Hepatocyte (in vitro differentiated cells): ENCODE measurements at regions not wholly inside any gene's neighbourhood (a gene's known extent, or its start where the extent isn't known, plus 50 kb on each side); places are given as distances from the start of the nearest gene placed in this dataset.

Experiments used
- DNase-seq: peaks from one replicate; pipeline ENCODE4 v3.0.0-alpha.2; 2016; ENCODE audit warnings: low spot score
- H2AFZ ChIP-seq: fragments of 200-600 bp; sonication (generic); 2 replicates; pipeline ENCODE4 v1.6.0; 2016; ENCODE audit warnings: antibody characterized with exemption, mild to moderate bottlenecking
- H3K27ac ChIP-seq: fragments of 200-600 bp; sonication (generic); 2 replicates; pipeline ENCODE4 v1.5.1; 2016; ENCODE audit warnings: mild to moderate bottlenecking
- H3K27me3 ChIP-seq: fragments of 200-600 bp; sonication (generic); 2 replicates; pipeline ENCODE4 v1.6.1; 2016
- H3K36me3 ChIP-seq: fragments of 200-600 bp; sonication (generic); replicated peaks from 2 replicates; pipeline ENCODE4 v1.5.1; 2016; ENCODE audit warnings: low read depth; ENCODE audit not compliant: insufficient read depth
- H3K4me1 ChIP-seq: fragments of 200-600 bp; sonication (generic); 2 replicates; pipeline ENCODE4 v1.5.1; 2016; ENCODE audit warnings: mild to moderate bottlenecking, moderate library complexity; ENCODE audit not compliant: insufficient read depth
- H3K4me2 ChIP-seq: fragments of 200-600 bp; sonication (generic); 2 replicates; pipeline ENCODE4 v1.6.0; 2016
- H3K4me3 ChIP-seq: fragments of 200-600 bp; sonication (generic); 2 replicates; pipeline ENCODE4 v1.5.1; 2016; ENCODE audit warnings: mild to moderate bottlenecking
- H3K79me2 ChIP-seq: fragments of 200-600 bp; sonication (generic); 2 replicates; pipeline ENCODE4 v1.6.0; 2017; ENCODE audit warnings: mild to moderate bottlenecking
- H3K9me2 ChIP-seq: fragments of 200-600 bp; sonication (generic); replicated peaks from 2 replicates; pipeline ENCODE4 v1.6.0; 2017; ENCODE audit warnings: mild to moderate bottlenecking; ENCODE audit not compliant: insufficient read depth
- H3K9me3 ChIP-seq: fragments of 200-600 bp; sonication (generic); 2 replicates; pipeline ENCODE4 v1.5.1; 2016; ENCODE audit warnings: low read depth, mild to moderate bottlenecking
- H4K20me1 ChIP-seq: fragments of 200-600 bp; sonication (generic); 2 replicates; pipeline ENCODE4 v1.6.0; 2016; ENCODE audit warnings: mild to moderate bottlenecking; ENCODE audit not compliant: insufficient read depth, poor library complexity, severe bottlenecking
- EZH2 ChIP-seq: fragments of 200-600 bp; sonication (generic); IDR thresholded peaks from 2 replicates; pipeline ENCODE4 v1.6.1; 2016; ENCODE audit warnings: antibody characterized with exemption, mild to moderate bottlenecking, borderline replicate concordance
- EZH2phosphoT487 ChIP-seq: fragments of 200-600 bp; sonication (generic); IDR thresholded peaks from one replicate; pipeline ENCODE4 v1.6.1; 2018; ENCODE audit warnings: antibody characterized with exemption, mild to moderate bottlenecking, low read depth, moderate library complexity; ENCODE audit not compliant: unreplicated experiment, severe bottlenecking
- WGBS: methylation state at CpG from one replicate; pipeline ENCODE4 v1.1.6; 2016; ENCODE audit warnings: low lambda C conversion rate; ENCODE audit errors: missing lambda C conversion rate; 5-methylcytosine and 5-hydroxymethylcytosine counted together
- TF ChIP-seq, protein P1 (sequence below): fragments of 200-600 bp; sonication (generic); IDR thresholded peaks from 2 replicates; pipeline ENCODE4 v1.5.1; 2016; ENCODE audit warnings: antibody characterized with exemption, mild to moderate bottlenecking; ENCODE audit not compliant: poor library complexity

- Histone ChIP-seq H3K27ac (no peak overlapping the region), H3K36me3 (no peaks in the 10 kb centered on the region), H3K27me3 (peaks cover 5% of the 10 kb centered on the region), H3K79me2 (no peaks in the 10 kb centered on the region), H3K4me1 (no peaks in the 10 kb centered on the region), H4K20me1 (no peaks in the 10 kb centered on the region), H3K4me3 (no peak overlapping the region), H3K4me2 (no peak overlapping the region), H2AFZ (no peak overlapping the region), H3K9me3 (no peaks in the 10 kb centered on the region), H3K9me2 (no peaks in the 10 kb centered on the region)
- 78% methylated on average over 2 of the region's 2 CpGs for WGBS
- TF ChIP-seq, protein P1, sequence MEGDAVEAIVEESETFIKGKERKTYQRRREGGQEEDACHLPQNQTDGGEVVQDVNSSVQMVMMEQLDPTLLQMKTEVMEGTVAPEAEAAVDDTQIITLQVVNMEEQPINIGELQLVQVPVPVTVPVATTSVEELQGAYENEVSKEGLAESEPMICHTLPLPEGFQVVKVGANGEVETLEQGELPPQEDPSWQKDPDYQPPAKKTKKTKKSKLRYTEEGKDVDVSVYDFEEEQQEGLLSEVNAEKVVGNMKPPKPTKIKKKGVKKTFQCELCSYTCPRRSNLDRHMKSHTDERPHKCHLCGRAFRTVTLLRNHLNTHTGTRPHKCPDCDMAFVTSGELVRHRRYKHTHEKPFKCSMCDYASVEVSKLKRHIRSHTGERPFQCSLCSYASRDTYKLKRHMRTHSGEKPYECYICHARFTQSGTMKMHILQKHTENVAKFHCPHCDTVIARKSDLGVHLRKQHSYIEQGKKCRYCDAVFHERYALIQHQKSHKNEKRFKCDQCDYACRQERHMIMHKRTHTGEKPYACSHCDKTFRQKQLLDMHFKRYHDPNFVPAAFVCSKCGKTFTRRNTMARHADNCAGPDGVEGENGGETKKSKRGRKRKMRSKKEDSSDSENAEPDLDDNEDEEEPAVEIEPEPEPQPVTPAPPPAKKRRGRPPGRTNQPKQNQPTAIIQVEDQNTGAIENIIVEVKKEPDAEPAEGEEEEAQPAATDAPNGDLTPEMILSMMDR, result no peak
- no peak for TF ChIP-seq EZH2
- TF ChIP-seq EZH2phosphoT487, result no peak
- DNase-seq, result no peak
Measured at GRCh38 chr14:34303811-34304210, 158.2 kb downstream of the SPTSSA start.

GRCh38 chr14:34302654-34303053, 159.4 kb downstream of the SPTSSA start:
- H3K9me2 ChIP-seq, result no peaks in the 10 kb centered on the region
- DNase-seq, result no peak
- no peak overlapping the region for H3K4me2 ChIP-seq
- H3K4me3 ChIP-seq, result no peak overlapping the region
- no peak overlapping the region for H3K27ac ChIP-seq
- no peaks in the 10 kb centered on the region for H3K27me3 ChIP-seq
- no peaks in the 10 kb centered on the region for H3K79me2 ChIP-seq
- no peak overlapping the region for H2AFZ ChIP-seq
- 61% methylated on average over 6 of the region's 6 CpGs for WGBS
- H3K4me1 ChIP-seq, result no peaks in the 10 kb centered on the region
- H4K20me1 ChIP-seq, result no peaks in the 10 kb centered on the region
- no peak for TF ChIP-seq EZH2phosphoT487
- TF ChIP-seq, protein P1, result no peak
- no peak for TF ChIP-seq EZH2
- no peaks in the 10 kb centered on the region for H3K36me3 ChIP-seq
- no peaks in the 10 kb centered on the region for H3K9me3 ChIP-seq

GRCh38 chr14:34300882-34301734, 160.9 kb downstream of the SPTSSA start:
- H3K9me3 ChIP-seq, result no peaks in the 10 kb centered on the region
- 63% methylated on average over 3 of the region's 3 CpGs for WGBS
- no peak overlapping the region for H2AFZ ChIP-seq
- no peaks in the 10 kb centered on the region for H3K27me3 ChIP-seq
- no peaks in the 10 kb centered on the region for H3K4me1 ChIP-seq
- no peak overlapping the region for H3K27ac ChIP-seq
- peak; percentile 68 for DNase-seq
- no peaks in the 10 kb centered on the region for H3K9me2 ChIP-seq
- TF ChIP-seq, protein P1, result peak; percentile 72
- no peak for TF ChIP-seq EZH2phosphoT487
- H4K20me1 ChIP-seq, result no peaks in the 10 kb centered on the region
- H3K4me2 ChIP-seq, result no peak overlapping the region
- no peak overlapping the region for H3K4me3 ChIP-seq
- H3K36me3 ChIP-seq, result no peaks in the 10 kb centered on the region
- H3K79me2 ChIP-seq, result no peaks in the 10 kb centered on the region
